Panc1 (cell line): ENCODE measurements at regions not wholly inside any gene's neighbourhood (a gene's known extent, or its start where the extent isn't known, plus 50 kb on each side); places are given as distances from the start of the nearest gene placed in this dataset.

Experiments
- ATAC-seq: fragments of 200-7000 bp; cut with Tn5 transposase; 2 replicates; pipeline ENCODE4 v1.9.1; 2020; ENCODE audit warnings: mild to moderate bottlenecking, moderate library complexity
- BruUV-seq: library from RNA; stranded (reverse); fragments of 400-500 nt; replicated peaks from 2 replicates; lab custom pipeline; 2021; lab: Mats Ljungman, UMichigan
- CTCF ChIA-PET: fragments of 300-600 bp; sonication (Branson Sonifier 250); formaldehyde crosslinking; loops from one replicate; lab custom pipeline; 2022; ENCODE audit warnings: antibody characterized with exemption; lab: Charles Lee
- POLR2A ChIA-PET: fragments of 300-600 bp; sonication (Branson Sonifier 250); formaldehyde crosslinking; loops from one replicate; lab custom pipeline; 2022; ENCODE audit warnings: antibody characterized with exemption; lab: Charles Lee
- DNase-seq: peaks from one replicate; pipeline ENCODE4 v3.0.0-alpha.2; 2010; ENCODE audit warnings: low read depth, low spot score
- H3K27ac ChIP-seq: 2 replicates; pipeline ENCODE4 v1.5.1; 2011; ENCODE audit warnings: mild to moderate bottlenecking, low read length, inconsistent platforms
- H3K27me3 ChIP-seq: fragments of 200-500 bp; sonication (Bioruptor generic); 2 replicates; pipeline ENCODE4 v1.6.0; 2014; ENCODE audit warnings: low read length, inconsistent platforms; ENCODE audit not compliant: control insufficient read depth, insufficient read depth
- H3K36me3 ChIP-seq: fragments of 200-500 bp; sonication (Bioruptor generic); 2 replicates; pipeline ENCODE4 v1.5.1; 2014; ENCODE audit warnings: inconsistent platforms, mild to moderate bottlenecking, low read length, moderate library complexity; ENCODE audit not compliant: control insufficient read depth, insufficient read depth
- H3K4me1 ChIP-seq: 2 replicates; pipeline ENCODE4 v1.5.1; 2011; ENCODE audit warnings: inconsistent platforms, mild to moderate bottlenecking, low read length, moderate library complexity; ENCODE audit not compliant: control insufficient read depth, insufficient read depth
- H3K4me3 ChIP-seq, 2 experiments: 2 replicates each; pipeline ENCODE4 v1.5.1; 2011 to 2012; ENCODE audit warnings: low read depth in 2 of 2, low read length in 2 of 2, mild to moderate bottlenecking in 2 of 2, inconsistent platforms in 1 of 2, moderate library complexity in 1 of 2
- H3K9me3 ChIP-seq: fragments of 200-500 bp; sonication (Bioruptor generic); 2 replicates; pipeline ENCODE4 v1.5.1; 2014; ENCODE audit warnings: low read depth, mild to moderate bottlenecking, inconsistent platforms, low read length, moderate library complexity; ENCODE audit not compliant: control insufficient read depth, insufficient read depth
- POLR2AphosphoS5 ChIP-seq: IDR thresholded peaks from 2 replicates; pipeline ENCODE4 v1.6.1; 2012; ENCODE audit warnings: mild to moderate bottlenecking, low read depth, low read length, moderate library complexity
- REST ChIP-seq, 2 experiments: IDR thresholded peaks; 2 replicates each; pipeline ENCODE4 v1.6.1; 2011 to 2012; ENCODE audit warnings: low read depth in 2 of 2, control low read depth in 1 of 2, low read length in 1 of 2, mild to moderate bottlenecking in 1 of 2, moderate library complexity in 1 of 2; ENCODE audit not compliant: insufficient read depth in 1 of 2
- SIN3A ChIP-seq: IDR thresholded peaks from 2 replicates; pipeline ENCODE4 v1.6.1; 2012; ENCODE audit warnings: low read depth, mild to moderate bottlenecking, low read length, moderate library complexity, borderline replicate concordance; ENCODE audit not compliant: insufficient read depth
- TCF7L2 ChIP-seq: IDR thresholded peaks from 2 replicates; pipeline ENCODE4 v1.6.1; 2011; ENCODE audit warnings: mild to moderate bottlenecking, low read depth, low read length, inconsistent platforms
- in situ Hi-C: cut with HindIII; loops from 2 replicates; pipeline ENCODE4 v1.10.0; 2016; ENCODE audit warnings: low sequenced_read_pairs, low pct_unique_long_range_greater_than_20kb
- intact Hi-C: fragments of 100-400 bp; cut with micrococcal nuclease; formaldehyde crosslinking; loops from one replicate; pipeline ENCODE4 v1.10.0; 2022; ENCODE audit not compliant: unreplicated experiment
- TF ChIP-seq, protein P1 (sequence below): fragments of 450-650 bp; IDR thresholded peaks from 2 replicates; pipeline ENCODE4 v1.5.1; 2017; ENCODE audit warnings: mild to moderate bottlenecking

DNA sequence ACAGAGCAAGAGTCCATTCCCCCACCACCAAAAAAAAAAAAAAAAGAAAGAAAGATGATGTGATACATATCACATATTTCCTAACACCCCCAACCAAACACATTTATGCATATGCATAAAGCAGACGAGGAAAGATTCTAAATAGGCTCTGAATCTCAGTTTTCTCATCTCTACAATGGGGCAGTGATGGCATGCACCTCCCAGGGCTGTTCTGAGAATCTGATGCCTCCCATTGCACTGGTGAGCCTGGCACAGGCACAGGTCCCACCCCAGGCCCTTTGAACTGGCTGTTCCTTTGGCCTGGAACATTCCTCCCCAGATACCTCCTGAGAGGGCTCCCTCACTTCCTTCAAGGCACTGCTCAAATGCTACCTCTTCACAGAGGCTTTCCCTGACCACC lies 116.5 kb downstream of the C9orf50 start:
- ChIA-PET CTCF (no interaction called here), POLR2A (interaction anchor here (0.6 kb wide), 1 partner anchor 91 kb away, joined by 7 read pairs; no protein-coding TSS in a partner anchor)
- no peaks in the 10 kb centered on the region for H3K27me3 ChIP-seq
- H3K4me3 ChIP-seq, result no peak overlapping the region
- DNase-seq (no peak), ATAC-seq (no peak)
- intact Hi-C loops (no loop called here), in situ Hi-C loops (no loop called here)
- TF ChIP-seq, protein P1, sequence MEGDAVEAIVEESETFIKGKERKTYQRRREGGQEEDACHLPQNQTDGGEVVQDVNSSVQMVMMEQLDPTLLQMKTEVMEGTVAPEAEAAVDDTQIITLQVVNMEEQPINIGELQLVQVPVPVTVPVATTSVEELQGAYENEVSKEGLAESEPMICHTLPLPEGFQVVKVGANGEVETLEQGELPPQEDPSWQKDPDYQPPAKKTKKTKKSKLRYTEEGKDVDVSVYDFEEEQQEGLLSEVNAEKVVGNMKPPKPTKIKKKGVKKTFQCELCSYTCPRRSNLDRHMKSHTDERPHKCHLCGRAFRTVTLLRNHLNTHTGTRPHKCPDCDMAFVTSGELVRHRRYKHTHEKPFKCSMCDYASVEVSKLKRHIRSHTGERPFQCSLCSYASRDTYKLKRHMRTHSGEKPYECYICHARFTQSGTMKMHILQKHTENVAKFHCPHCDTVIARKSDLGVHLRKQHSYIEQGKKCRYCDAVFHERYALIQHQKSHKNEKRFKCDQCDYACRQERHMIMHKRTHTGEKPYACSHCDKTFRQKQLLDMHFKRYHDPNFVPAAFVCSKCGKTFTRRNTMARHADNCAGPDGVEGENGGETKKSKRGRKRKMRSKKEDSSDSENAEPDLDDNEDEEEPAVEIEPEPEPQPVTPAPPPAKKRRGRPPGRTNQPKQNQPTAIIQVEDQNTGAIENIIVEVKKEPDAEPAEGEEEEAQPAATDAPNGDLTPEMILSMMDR, result no peak
- TF ChIP-seq SIN3A (no peak), REST (IDR thresholded peaks at IDR 0.05; ENCODE audit: insufficient read depth in 1 of 2, low read depth in 2 of 2, low read length in 1 of 2) (no peak), POLR2AphosphoS5 (no peak), TCF7L2 (no peak)
- no peaks in the 10 kb centered on the region for H3K9me3 ChIP-seq
- BruUV-seq, result TSS peak; percentile 49
- H3K27ac ChIP-seq, result no peak overlapping the region
- H3K4me1 ChIP-seq, result peaks cover 34% of the 10 kb centered on the region
- no peaks in the 10 kb centered on the region for H3K36me3 ChIP-seq

DNA sequence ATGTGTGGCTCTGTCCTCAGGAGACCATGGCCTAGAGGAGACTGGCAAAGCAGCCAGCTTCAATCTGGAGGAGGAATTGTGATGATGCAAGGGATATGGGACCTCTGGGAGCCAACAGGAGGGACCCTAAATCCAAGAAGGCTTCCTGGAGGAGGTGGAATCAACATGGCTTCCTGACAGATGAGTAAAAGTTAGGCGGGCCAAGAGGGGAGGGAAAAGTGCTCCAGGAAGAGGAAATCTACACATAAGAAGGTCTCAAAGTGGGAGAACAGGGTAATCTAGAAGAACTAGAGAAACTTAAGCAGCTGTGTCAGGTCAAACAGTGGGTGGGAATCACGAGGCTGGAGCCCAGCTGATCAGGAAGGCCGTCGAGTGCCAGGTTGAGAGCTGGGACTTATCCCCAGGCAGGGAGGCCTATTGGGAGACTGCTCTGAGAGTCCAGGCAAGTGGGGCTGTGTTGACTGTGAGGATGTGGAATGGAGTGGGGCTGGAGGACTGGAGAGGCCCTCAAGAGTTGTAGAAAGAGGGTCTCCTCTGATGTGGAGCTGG lies 119.1 kb downstream of the C9orf50 start:
- no peaks in the 10 kb centered on the region for H3K9me3 ChIP-seq
- in situ Hi-C loops (no loop called here), intact Hi-C loops (no loop called here)
- no peaks in the 10 kb centered on the region for H3K27me3 ChIP-seq
- peak overlapping the region; percentile 67; the same call in 1 of the 2 replicates for H3K27ac ChIP-seq
- H3K36me3 ChIP-seq, result no peaks in the 10 kb centered on the region
- H3K4me1 ChIP-seq, result peaks cover 48% of the 10 kb centered on the region
- no peak for DNase-seq
- CTCF ChIA-PET, result interaction anchor here (0.7 kb wide), 1 partner anchor 49 kb away, joined by 6 read pairs; no protein-coding TSS in a partner anchor
- H3K4me3 ChIP-seq, result no peak overlapping the region
- no TSS peak for BruUV-seq
- POLR2A ChIA-PET, result interaction anchor here (0.7 kb wide), 1 partner anchor 329 kb away, joined by 4 read pairs; no protein-coding TSS in a partner anchor
- ATAC-seq, result no peak
- TF ChIP-seq, protein P1, result no peak
- no peak for TF ChIP-seq TCF7L2
- no peak for TF ChIP-seq SIN3A
- TF ChIP-seq POLR2AphosphoS5, result no peak
- TF ChIP-seq REST (IDR thresholded peaks at IDR 0.05; ENCODE audit: insufficient read depth in 1 of 2, low read depth in 2 of 2, low read length in 1 of 2), result no peak
